SU-DHL-6 (cell line): ENCODE measurements at regions not wholly inside any gene's neighbourhood (a gene's known extent, or its start where the extent isn't known, plus 50 kb on each side); places are given as distances from the start of the nearest gene placed in this dataset.
"Not testable (repeated sequence)": the region's sequence is repeated elsewhere in the genome, so short reads cannot be mapped to it uniquely, and the experiment has no call there.

Experiments used
- H2AFZ ChIP-seq: fragments of 200-600 bp; sonication (generic); 2 replicates; pipeline ENCODE4 v1.6.1; 2014; ENCODE audit warnings: low read depth, mild to moderate bottlenecking, moderate library complexity, mixed read lengths, antibody characterized with exemption, low read length; ENCODE audit not compliant: severe bottlenecking
- H3F3A ChIP-seq: fragments of 200-600 bp; shearing (Covaris generic); 2 replicates; pipeline ENCODE4 v1.6.0; 2016; ENCODE audit warnings: antibody characterized with exemption, mild to moderate bottlenecking; ENCODE audit not compliant: insufficient read depth
- H3K27ac ChIP-seq: fragments of 200-600 bp; sonication (generic); 2 replicates; pipeline ENCODE4 v1.5.1; 2016; ENCODE audit warnings: low read depth, mild to moderate bottlenecking, low read length, moderate library complexity, mixed read lengths
- H3K27me3 ChIP-seq: fragments of 200-600 bp; sonication (generic), shearing (Covaris generic); 2 replicates; pipeline ENCODE4 v1.6.0; 2014; ENCODE audit warnings: mild to moderate bottlenecking, low read length
- H3K36me3 ChIP-seq: fragments of 200-600 bp; sonication (generic); 2 replicates; pipeline ENCODE4 v1.6.1; 2014; ENCODE audit warnings: mild to moderate bottlenecking, low read length, mixed read lengths
- H3K4me2 ChIP-seq: fragments of 300-600, 200-600 bp; shearing (Covaris generic), sonication (generic); 2 replicates; pipeline ENCODE4 v1.6.0; 2014; ENCODE audit warnings: low read length, low read depth, mild to moderate bottlenecking; ENCODE audit not compliant: poor library complexity, severe bottlenecking
- H3K4me3 ChIP-seq: fragments of 200-600 bp; sonication (generic); 2 replicates; pipeline ENCODE4 v1.5.1; 2014; ENCODE audit warnings: antibody characterized with exemption, low read length, mild to moderate bottlenecking, mixed read lengths; ENCODE audit not compliant: insufficient read depth, poor library complexity, severe bottlenecking
- H3K79me2 ChIP-seq: fragments of 200-600 bp; sonication (generic); 2 replicates; pipeline ENCODE4 v1.6.1; 2014; ENCODE audit warnings: mild to moderate bottlenecking, low read length, moderate library complexity; ENCODE audit not compliant: insufficient read depth
- H3K9ac ChIP-seq: fragments of 200-600 bp; sonication (generic); 2 replicates; pipeline ENCODE4 v1.7.0; 2014; ENCODE audit warnings: mild to moderate bottlenecking, low read length
- H3K9me2 ChIP-seq: fragments of 200-600 bp; sonication (generic); replicated peaks from 2 replicates; pipeline ENCODE4 v1.6.1; 2014; ENCODE audit warnings: low read length; ENCODE audit not compliant: insufficient read depth
- H3K9me3 ChIP-seq: fragments of 200-600 bp; sonication (generic); 2 replicates; pipeline ENCODE4 v1.6.1; 2014; ENCODE audit warnings: low read length, mixed read lengths; ENCODE audit not compliant: insufficient read depth
- H4K20me1 ChIP-seq: fragments of 200-600 bp; sonication (generic); 2 replicates; pipeline ENCODE4 v1.6.1; 2014; ENCODE audit warnings: low read depth, mild to moderate bottlenecking, antibody characterized with exemption, low read length, moderate library complexity, mixed read lengths
- EZH2phosphoT487 ChIP-seq: fragments of 200-600 bp; sonication (generic), shearing (Covaris generic); conservative IDR thresholded peaks from 2 replicates; pipeline ENCODE4 v1.6.1; 2018; ENCODE audit warnings: mild to moderate bottlenecking, antibody characterized with exemption, low read length, moderate library complexity, mixed read lengths
- TF ChIP-seq, protein P1 (sequence below): fragments of 200-600 bp; sonication (generic); IDR thresholded peaks from one replicate; pipeline ENCODE4 v1.5.1; 2017; ENCODE audit warnings: antibody characterized with exemption, mild to moderate bottlenecking, low read length, moderate library complexity; ENCODE audit not compliant: insufficient read depth, poor library complexity, severe bottlenecking

DNA sequence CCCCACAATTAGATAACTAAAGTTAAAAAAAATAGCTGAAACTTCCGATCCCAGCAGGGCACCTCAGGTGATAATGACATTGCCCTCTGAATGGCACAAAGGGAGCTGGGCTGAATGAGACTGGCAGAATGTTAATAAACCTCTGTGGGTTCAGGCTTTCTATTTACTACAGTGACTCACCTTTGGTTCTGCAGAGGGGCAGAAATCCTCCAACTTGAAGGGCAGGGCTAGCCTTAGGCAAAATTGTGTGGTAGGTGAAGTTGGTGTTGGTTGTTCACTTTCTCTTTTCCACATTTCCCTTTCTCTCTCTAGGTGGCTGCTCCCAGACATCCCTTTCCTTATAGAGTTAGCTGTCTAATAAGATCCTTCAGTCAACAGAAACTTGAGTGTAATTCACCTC lies 625.2 kb downstream of the EPM2A start:
- Histone ChIP-seq H3K9ac (no peak overlapping the region), H3K4me2 (no peak overlapping the region), H3K4me3 (no peak overlapping the region), H3K36me3 (no peaks in the 10 kb centered on the region), H3K9me3 (no peaks in the 10 kb centered on the region), H3K9me2 (no peaks in the 10 kb centered on the region), H3F3A (no peaks in the 10 kb centered on the region), H3K27me3 (no peaks in the 10 kb centered on the region), H3K79me2 (no peaks in the 10 kb centered on the region), H4K20me1 (no peaks in the 10 kb centered on the region), H3K27ac (no peak overlapping the region), H2AFZ (no peak overlapping the region)
- TF ChIP-seq, protein P1, sequence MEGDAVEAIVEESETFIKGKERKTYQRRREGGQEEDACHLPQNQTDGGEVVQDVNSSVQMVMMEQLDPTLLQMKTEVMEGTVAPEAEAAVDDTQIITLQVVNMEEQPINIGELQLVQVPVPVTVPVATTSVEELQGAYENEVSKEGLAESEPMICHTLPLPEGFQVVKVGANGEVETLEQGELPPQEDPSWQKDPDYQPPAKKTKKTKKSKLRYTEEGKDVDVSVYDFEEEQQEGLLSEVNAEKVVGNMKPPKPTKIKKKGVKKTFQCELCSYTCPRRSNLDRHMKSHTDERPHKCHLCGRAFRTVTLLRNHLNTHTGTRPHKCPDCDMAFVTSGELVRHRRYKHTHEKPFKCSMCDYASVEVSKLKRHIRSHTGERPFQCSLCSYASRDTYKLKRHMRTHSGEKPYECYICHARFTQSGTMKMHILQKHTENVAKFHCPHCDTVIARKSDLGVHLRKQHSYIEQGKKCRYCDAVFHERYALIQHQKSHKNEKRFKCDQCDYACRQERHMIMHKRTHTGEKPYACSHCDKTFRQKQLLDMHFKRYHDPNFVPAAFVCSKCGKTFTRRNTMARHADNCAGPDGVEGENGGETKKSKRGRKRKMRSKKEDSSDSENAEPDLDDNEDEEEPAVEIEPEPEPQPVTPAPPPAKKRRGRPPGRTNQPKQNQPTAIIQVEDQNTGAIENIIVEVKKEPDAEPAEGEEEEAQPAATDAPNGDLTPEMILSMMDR, result no peak
- TF ChIP-seq EZH2phosphoT487, result no peak

- H3K27me3 ChIP-seq, H2AFZ ChIP-seq, H4K20me1 ChIP-seq, H3K4me3 ChIP-seq, H3K27ac ChIP-seq, H3K9me2 ChIP-seq, H3K9ac ChIP-seq, H3K4me2 ChIP-seq, H3K36me3 ChIP-seq, H3F3A ChIP-seq, H3K9me3 ChIP-seq, H3K79me2 ChIP-seq: not testable (repeated sequence)
Observed at GRCh38 chr6:145111407-145111806, 623.9 kb downstream of the EPM2A start.

- Histone ChIP-seq H3K9me3 (no peaks in the 10 kb centered on the region), H3K4me3 (no peak overlapping the region), H3K79me2 (no peaks in the 10 kb centered on the region), H2AFZ (no peak overlapping the region), H3K27ac (no peak overlapping the region), H3K9ac (no peak overlapping the region), H4K20me1 (no peaks in the 10 kb centered on the region), H3K27me3 (no peaks in the 10 kb centered on the region; the same call in 1 of the 2 replicates), H3F3A (no peaks in the 10 kb centered on the region), H3K4me2 (no peak overlapping the region), H3K36me3 (no peaks in the 10 kb centered on the region), H3K9me2 (no peaks in the 10 kb centered on the region)
- no peak for TF ChIP-seq EZH2phosphoT487
- TF ChIP-seq, protein P1, result no peak
Observed at GRCh38 chr6:145112711-145113148, 622.6 kb downstream of the EPM2A start.

- H3K27me3 ChIP-seq, result no peaks in the 10 kb centered on the region; the same call in 1 of the 2 replicates
- no peak overlapping the region for H3K9ac ChIP-seq
- H3K36me3 ChIP-seq, result no peaks in the 10 kb centered on the region
- H3K27ac ChIP-seq, result no peak overlapping the region
- H3F3A ChIP-seq, result no peaks in the 10 kb centered on the region
- H3K4me2 ChIP-seq, result no peak overlapping the region
- no peak overlapping the region for H2AFZ ChIP-seq
- TF ChIP-seq EZH2phosphoT487, result no peak
- TF ChIP-seq, protein P1, result no peak
- H3K9me2 ChIP-seq, result no peaks in the 10 kb centered on the region
- no peaks in the 10 kb centered on the region for H3K79me2 ChIP-seq
- no peaks in the 10 kb centered on the region for H4K20me1 ChIP-seq
- H3K9me3 ChIP-seq, result no peaks in the 10 kb centered on the region
- H3K4me3 ChIP-seq, result no peak overlapping the region
Observed at GRCh38 chr6:145115638-145116037, 619.7 kb downstream of the EPM2A start.
